ENCODE measurements at regions not wholly inside any gene's neighbourhood (a gene's known extent, or its start where the extent isn't known, plus 50 kb on each side); places are given as distances from the start of the nearest gene placed in this dataset.

DNA sequence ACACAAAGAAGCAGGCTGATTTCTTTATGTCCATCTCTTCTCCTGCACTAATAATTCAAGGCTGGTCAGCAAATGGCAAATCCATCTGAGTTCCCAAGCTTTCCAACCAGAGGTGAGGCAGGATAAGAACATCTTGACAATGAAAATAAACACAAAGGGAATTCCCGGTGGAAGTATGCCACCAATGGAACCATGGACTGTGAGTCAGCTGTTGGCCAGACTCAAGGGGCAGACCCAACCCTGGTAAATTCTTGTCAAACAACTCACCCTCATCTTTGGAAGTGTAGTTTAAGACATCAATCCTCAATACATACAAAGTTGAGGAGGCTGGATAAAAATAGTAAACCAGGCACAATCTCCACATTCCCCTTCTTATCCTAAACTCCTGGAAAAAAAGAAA is 74.3 kb upstream of the CES5A start:
- H3K4me2 ChIP-seq (ENCODE audit: low read length), result no peak overlapping the region
- no peak overlapping the region for H3K27ac ChIP-seq (ENCODE audit: low read length)
- no peaks in the 10 kb centered on the region for H3K9me2 ChIP-seq (ENCODE audit: insufficient read depth, low read length)
- H3K9ac ChIP-seq (ENCODE audit: low read length), result no peak overlapping the region
- TF ChIP-seq CTCF (IDR thresholded peaks at IDR 0.05; ENCODE audit: poor library complexity, severe bottlenecking) (no peak), POLR2AphosphoS5 (IDR thresholded peaks at IDR 0.05) (no peak), REST (IDR thresholded peaks at IDR 0.05; ENCODE audit: borderline replicate concordance) (no peak), EP300 (conservative IDR thresholded peaks at IDR 0.05; ENCODE audit: poor library complexity, severe bottlenecking) (no peak), TAF1 (IDR thresholded peaks at IDR 0.05; ENCODE audit: low read depth) (no peak)
- no peaks in the 10 kb centered on the region for H3K9me3 ChIP-seq (ENCODE audit: low read length)
- H2AFZ ChIP-seq (ENCODE audit: low read depth, low read length), result no peak overlapping the region
- H3K79me2 ChIP-seq (replicated peaks; ENCODE audit: insufficient read depth, low read length), result no peaks in the 10 kb centered on the region
- no peaks in the 10 kb centered on the region for H3K36me3 ChIP-seq (ENCODE audit: insufficient read depth, low read length)
- no peak overlapping the region for H3K4me3 ChIP-seq (ENCODE audit: low read length)
- no peaks in the 10 kb centered on the region for H4K20me1 ChIP-seq (ENCODE audit: insufficient read depth)
- H3K27me3 ChIP-seq (ENCODE audit: insufficient read depth, low read depth, low read length), result no peaks in the 10 kb centered on the region
- no peaks in the 10 kb centered on the region for H3F3A ChIP-seq (ENCODE audit: insufficient read depth, low read length, poor library complexity, severe bottlenecking)

- no peaks in the 10 kb centered on the region for H4K20me1 ChIP-seq (ENCODE audit: insufficient read depth)
- no peaks in the 10 kb centered on the region for H3K9me3 ChIP-seq (ENCODE audit: low read length)
- TF ChIP-seq POLR2AphosphoS5 (IDR thresholded peaks at IDR 0.05), result no peak
- no peak for TF ChIP-seq RAD21 (conservative IDR thresholded peaks at IDR 0.05)
- no peak for TF ChIP-seq MXI1 (conservative IDR thresholded peaks at IDR 0.05; ENCODE audit: poor library complexity, severe bottlenecking)
- TF ChIP-seq TAF1 (IDR thresholded peaks at IDR 0.05; ENCODE audit: low read depth), result no peak
- TF ChIP-seq CTCF (IDR thresholded peaks at IDR 0.05; ENCODE audit: poor library complexity, severe bottlenecking), result no peak
- no peak for TF ChIP-seq EP300 (conservative IDR thresholded peaks at IDR 0.05; ENCODE audit: poor library complexity, severe bottlenecking)
- no peak for TF ChIP-seq EZH2 (IDR thresholded peaks at IDR 0.05; ENCODE audit: borderline replicate concordance, insufficient read depth, low read length, poor library complexity, severe bottlenecking)
- no peak for TF ChIP-seq REST (IDR thresholded peaks at IDR 0.05; ENCODE audit: borderline replicate concordance)
- no peak for TF ChIP-seq SMC3 (conservative IDR thresholded peaks at IDR 0.05; ENCODE audit: poor library complexity)
- no peak overlapping the region for H2AFZ ChIP-seq (ENCODE audit: low read depth, low read length)
- H3K36me3 ChIP-seq (ENCODE audit: insufficient read depth, low read length), result no peaks in the 10 kb centered on the region
- H3K27ac ChIP-seq (ENCODE audit: low read length), result no peak overlapping the region
- H3K9me2 ChIP-seq (ENCODE audit: insufficient read depth, low read length), result no peaks in the 10 kb centered on the region
- H3K27me3 ChIP-seq (ENCODE audit: insufficient read depth, low read depth, low read length), result no peaks in the 10 kb centered on the region
- H3K79me2 ChIP-seq (replicated peaks; ENCODE audit: insufficient read depth, low read length), result no peaks in the 10 kb centered on the region
- no peak overlapping the region for H3K9ac ChIP-seq (ENCODE audit: low read length)
- no peak overlapping the region for H3K4me2 ChIP-seq (ENCODE audit: low read length)
- H3K4me3 ChIP-seq (ENCODE audit: low read length), result no peak overlapping the region
- H3F3A ChIP-seq (ENCODE audit: insufficient read depth, low read length, poor library complexity, severe bottlenecking), result no peaks in the 10 kb centered on the region
These were observed 73.1 kb upstream of the CES5A start for GRCh38 chr16:55948230-55948629.

Data from neural cell (in vitro differentiated cells).